ENCODE measurements at regions not wholly inside any gene's neighbourhood (a gene's known extent, or its start where the extent isn't known, plus 50 kb on each side); places are given as distances from the start of the nearest gene placed in this dataset.
"Not testable (repeated sequence)": the region's sequence is repeated elsewhere in the genome, so short reads cannot be mapped to it uniquely, and the experiment has no call there.

- no peak for DNase-seq (ENCODE audit: low read depth)
Observed at GRCh38 chr15:89028036-89028435, 60.2 kb upstream of the ABHD2 start.

DNA sequence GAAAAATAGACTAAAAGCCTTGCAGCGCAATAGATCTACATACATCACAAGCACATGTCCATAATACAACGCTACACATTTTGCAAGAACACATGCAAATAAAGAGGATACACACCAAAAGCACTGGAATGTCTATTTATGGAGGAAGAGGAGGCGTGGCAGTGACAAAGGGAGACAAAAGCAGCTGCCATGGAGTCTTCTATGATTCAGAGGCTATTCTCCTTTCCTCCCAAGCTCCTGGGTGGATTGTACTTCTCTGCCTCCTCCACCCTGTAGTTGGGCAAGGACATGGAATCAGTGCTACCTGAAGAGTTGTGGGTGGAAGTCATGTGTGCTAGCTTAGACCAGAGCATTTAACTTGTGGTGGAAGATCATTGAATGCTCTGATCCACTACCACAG, 57.9 kb upstream of the ABHD2 start:
- no peak for DNase-seq (ENCODE audit: low read depth)

GRCh38 chr15:89031637-89032285, 56.5 kb upstream of the ABHD2 start:
- DNase-seq (ENCODE audit: low read depth), result not testable (repeated sequence)

DNA sequence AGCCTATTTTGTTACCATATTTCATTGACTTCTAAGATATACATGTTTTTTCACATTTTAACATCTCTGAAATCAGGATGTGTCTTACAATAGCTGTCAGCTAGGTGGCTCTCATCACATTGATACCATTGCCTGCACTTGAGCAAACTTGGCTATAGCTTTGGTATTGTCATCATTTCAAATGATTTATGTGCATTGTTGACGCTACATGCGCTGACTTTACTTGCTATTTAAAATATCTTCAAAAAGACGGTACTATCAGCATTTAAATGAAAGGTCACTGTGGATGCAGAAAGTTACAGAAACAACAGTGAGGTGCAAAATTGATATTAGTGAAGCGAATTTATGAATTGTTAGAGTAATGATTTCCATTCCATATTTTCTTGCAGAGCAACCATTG, 54.0 kb upstream of the ABHD2 start:
- no peak for DNase-seq (ENCODE audit: low read depth)

DNA sequence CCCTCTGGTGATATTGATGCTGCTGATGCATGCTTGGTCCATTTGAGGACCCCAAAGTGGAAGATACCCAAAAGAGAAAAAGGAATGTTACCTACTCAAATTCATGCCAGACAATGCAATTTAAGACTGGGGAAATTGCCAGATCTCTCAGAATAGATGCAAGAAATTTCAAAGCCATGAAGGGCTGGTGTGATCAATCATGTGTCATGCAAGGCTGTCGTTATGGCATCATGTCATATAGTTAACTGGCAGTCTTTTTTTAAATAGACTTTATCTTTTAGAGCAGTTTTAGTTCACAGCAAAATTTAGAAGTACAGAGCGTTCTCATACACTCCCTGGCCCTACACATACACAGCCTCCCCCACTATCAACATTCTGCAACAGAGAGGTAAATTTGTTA, 53.1 kb upstream of the ABHD2 start:
- DNase-seq (ENCODE audit: low read depth), result no peak

GRCh38 chr15:89035658-89036057, 52.6 kb upstream of the ABHD2 start:
- no peak for DNase-seq (ENCODE audit: low read depth)

- DNase-seq (ENCODE audit: low read depth), result no peak
Observed at GRCh38 chr15:89038146-89038545, 50.1 kb upstream of the ABHD2 start.
